Keratinocyte (primary cell): ENCODE measurements at regions not wholly inside any gene's neighbourhood (a gene's known extent, or its start where the extent isn't known, plus 50 kb on each side); places are given as distances from the start of the nearest gene placed in this dataset.

Experiments used
- DNase-seq: peaks from one replicate; pipeline ENCODE4 v3.0.0-alpha.2; 2011; ENCODE audit warnings: low read depth, missing footprints, low spot score
- FAIRE-seq: peaks from 2 replicates; lab custom pipeline; 2011; peaks lifted over from hg19 to GRCh38; lab: Jason Lieb, UNC
- H2AFZ ChIP-seq: 2 replicates; pipeline ENCODE4 v1.6.0; 2012; ENCODE audit warnings: low read length, control low read depth, inconsistent platforms; ENCODE audit not compliant: control insufficient read depth
- H3K27ac ChIP-seq: 2 replicates; pipeline ENCODE4 v1.5.1; 2011; ENCODE audit warnings: low read length; ENCODE audit not compliant: control insufficient read depth, insufficient read depth
- H3K27me3 ChIP-seq: 3 replicates; pipeline ENCODE4 v1.6.0; 2011; ENCODE audit warnings: low read length; ENCODE audit not compliant: control insufficient read depth, insufficient read depth; ENCODE audit errors: extremely low read depth
- H3K36me3 ChIP-seq, 2 experiments: 2 replicates in 1 of 2; 3 replicates in 1 of 2; pipeline ENCODE4 v1.5.1; 2011; ENCODE audit warnings: low read length in 2 of 2, mild to moderate bottlenecking in 1 of 2; ENCODE audit not compliant: control insufficient read depth in 2 of 2, insufficient read depth in 2 of 2; ENCODE audit errors: extremely low read depth in 1 of 2
- H3K4me1 ChIP-seq: 3 replicates; pipeline ENCODE4 v1.5.1; 2011; ENCODE audit warnings: low read length; ENCODE audit not compliant: control insufficient read depth, insufficient read depth; ENCODE audit errors: extremely low read depth
- H3K4me2 ChIP-seq: 3 replicates; pipeline ENCODE4 v1.6.0; 2011; ENCODE audit warnings: low read depth, low read length; ENCODE audit not compliant: control insufficient read depth, insufficient read depth; ENCODE audit errors: extremely low read depth
- H3K4me3 ChIP-seq, 3 experiments: fragments of 200-600 bp in 1 of 3; sonication (generic) in 1 of 3; 2 replicates in 2 of 3; 3 replicates in 1 of 3; pipeline ENCODE4 v1.5.1; 2011 to 2016; ENCODE audit warnings: low read length in 3 of 3, mild to moderate bottlenecking in 3 of 3, control low read depth in 2 of 3, inconsistent platforms in 1 of 3, low read depth in 1 of 3, mixed read lengths in 1 of 3, mixed run types in 1 of 3, moderate library complexity in 1 of 3; ENCODE audit not compliant: control insufficient read depth in 2 of 3, insufficient read depth in 2 of 3; ENCODE audit errors: extremely low read depth in 1 of 3
- H3K79me2 ChIP-seq: 2 replicates; pipeline ENCODE4 v1.6.0; 2012; ENCODE audit warnings: low read length; ENCODE audit not compliant: control insufficient read depth, insufficient read depth
- H3K9ac ChIP-seq: 3 replicates; pipeline ENCODE4 v1.6.0; 2011; ENCODE audit warnings: low read length; ENCODE audit not compliant: control insufficient read depth, insufficient read depth; ENCODE audit errors: extremely low read depth
- H3K9me1 ChIP-seq: 3 replicates; pipeline ENCODE4 v1.6.0; 2011; ENCODE audit warnings: low read length; ENCODE audit not compliant: control insufficient read depth, insufficient read depth; ENCODE audit errors: extremely low read depth
- H3K9me3 ChIP-seq: 2 replicates; pipeline ENCODE4 v1.5.1; 2012; ENCODE audit warnings: low read depth, low read length; ENCODE audit not compliant: control insufficient read depth
- H4K20me1 ChIP-seq: 3 replicates; pipeline ENCODE4 v1.6.0; 2011; ENCODE audit warnings: low read length; ENCODE audit not compliant: control insufficient read depth, insufficient read depth; ENCODE audit errors: extremely low read depth
- CTCF ChIP-seq, 3 experiments: IDR thresholded peaks in 1 of 3; conservative IDR thresholded peaks in 1 of 3; optimal IDR thresholded peaks in 1 of 3; 2 replicates in 2 of 3; 3 replicates in 1 of 3; pipeline versions ENCODE3 to v1.5.1; 2011; ENCODE audit warnings: low read length in 3 of 3, mild to moderate bottlenecking in 3 of 3, moderate library complexity in 2 of 3, control low read depth in 1 of 3, inconsistent platforms in 1 of 3; ENCODE audit not compliant: insufficient read depth in 2 of 3; ENCODE audit errors: extremely low read depth in 1 of 3
- EZH2 ChIP-seq: IDR thresholded peaks from one replicate; pipeline ENCODE4 v1.6.1; 2012; ENCODE audit warnings: inconsistent platforms, mild to moderate bottlenecking, low read length, moderate library complexity
- dilution Hi-C: fragments of 300-500 bp; cut with MboI; formaldehyde crosslinking; loops from one replicate; pipeline ENCODE4 v1.7.0; 2020; ENCODE audit warnings: low sequenced_read_pairs; ENCODE audit not compliant: extremely low pct_ligation_motif_present

DNA sequence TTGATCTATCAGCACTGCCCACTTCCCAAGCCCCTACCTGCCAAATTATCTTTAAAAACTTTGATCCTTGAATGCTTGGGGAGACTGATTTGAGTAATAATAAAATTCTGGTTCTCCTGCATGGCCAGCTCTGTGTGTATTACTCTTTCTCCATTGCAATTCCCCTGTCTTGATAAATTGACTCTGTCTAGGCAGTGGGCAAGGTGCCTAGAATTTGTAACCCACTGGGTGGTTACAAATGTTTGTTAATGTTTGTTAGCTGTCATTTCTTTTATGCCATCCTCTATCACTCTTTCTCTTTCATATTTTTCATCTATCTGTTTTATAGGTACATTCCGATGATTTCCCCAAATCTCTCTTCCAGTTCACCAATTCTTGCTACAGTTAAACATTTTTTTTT lies 694.1 kb downstream of the TYW1 start:
- no peaks in the 10 kb centered on the region for H3K36me3 ChIP-seq
- DNase-seq: no peak
- H2AFZ ChIP-seq: no peak overlapping the region
- H3K4me1 ChIP-seq: no peaks in the 10 kb centered on the region
- TF ChIP-seq CTCF (optimal IDR thresholded peaks at IDR 0.05 in 1 of 3, IDR thresholded peaks at IDR 0.05 in 1 of 3, conservative IDR thresholded peaks at IDR 0.05 in 1 of 3; ENCODE audit: extremely low read depth in 1 of 3, insufficient read depth in 2 of 3, low read length in 3 of 3) (no peak), EZH2 (no peak)
- dilution Hi-C loops: no loop called here
- H3K27ac ChIP-seq: no peak overlapping the region
- no peak overlapping the region for H3K4me3 ChIP-seq
- H3K9me3 ChIP-seq: no peaks in the 10 kb centered on the region
- H4K20me1 ChIP-seq: no peaks in the 10 kb centered on the region
- H3K79me2 ChIP-seq: no peaks in the 10 kb centered on the region
- no peaks in the 10 kb centered on the region for H3K27me3 ChIP-seq
- no peak overlapping the region for H3K9ac ChIP-seq
- H3K9me1 ChIP-seq: no peaks in the 10 kb centered on the region
- H3K4me2 ChIP-seq: no peak overlapping the region
- FAIRE-seq: no peak

- DNase-seq (no peak), FAIRE-seq (no peak)
- H3K4me2 ChIP-seq: no peak overlapping the region
- no peak overlapping the region for H2AFZ ChIP-seq
- no peaks in the 10 kb centered on the region for H3K4me1 ChIP-seq
- H3K79me2 ChIP-seq: no peaks in the 10 kb centered on the region
- H3K4me3 ChIP-seq: no peak overlapping the region
- no peaks in the 10 kb centered on the region for H4K20me1 ChIP-seq
- H3K27me3 ChIP-seq: no peaks in the 10 kb centered on the region
- no peaks in the 10 kb centered on the region for H3K36me3 ChIP-seq
- no peak for TF ChIP-seq EZH2
- TF ChIP-seq CTCF (optimal IDR thresholded peaks at IDR 0.05 in 1 of 3, IDR thresholded peaks at IDR 0.05 in 1 of 3, conservative IDR thresholded peaks at IDR 0.05 in 1 of 3; ENCODE audit: extremely low read depth in 1 of 3, insufficient read depth in 2 of 3, low read length in 3 of 3): no peak
- H3K9me1 ChIP-seq: no peaks in the 10 kb centered on the region
- H3K9ac ChIP-seq: no peak overlapping the region
- no peak overlapping the region for H3K27ac ChIP-seq
- H3K9me3 ChIP-seq: no peaks in the 10 kb centered on the region
- dilution Hi-C loops: no loop called here
These were observed 695.8 kb downstream of the TYW1 start for GRCh38 chr7:67692425-67692824.
